ENCODE measurements at regions not wholly inside any gene's neighbourhood (a gene's known extent, or its start where the extent isn't known, plus 50 kb on each side); places are given as distances from the start of the nearest gene placed in this dataset.

- no peak for DNase-seq (ENCODE audit: extremely low read depth, insufficient read length)
- no peak for TF ChIP-seq CTCF (IDR thresholded peaks at IDR 0.05; ENCODE audit: insufficient read depth, low read length, poor library complexity, severe bottlenecking)
- no peaks in the 10 kb centered on the region for H3K36me3 ChIP-seq (ENCODE audit: control insufficient read depth, insufficient read depth, low read length)
- no peak overlapping the region for H3K4me3 ChIP-seq (replicated peaks; ENCODE audit: low read depth, low read length)
- H3K27me3 ChIP-seq (replicated peaks; ENCODE audit: control insufficient read depth, insufficient read depth, low read length) = no peaks in the 10 kb centered on the region
Observed at GRCh38 chr4:100295792-100296191, 105.5 kb upstream of the DDIT4L start.

- DNase-seq (ENCODE audit: extremely low read depth, insufficient read length) = no peak
- H3K27me3 ChIP-seq (replicated peaks; ENCODE audit: control insufficient read depth, insufficient read depth, low read length) = no peaks in the 10 kb centered on the region
- TF ChIP-seq CTCF (IDR thresholded peaks at IDR 0.05; ENCODE audit: insufficient read depth, low read length, poor library complexity, severe bottlenecking) = no peak
- no peak overlapping the region for H3K4me3 ChIP-seq (replicated peaks; ENCODE audit: low read depth, low read length)
- no peaks in the 10 kb centered on the region for H3K36me3 ChIP-seq (ENCODE audit: control insufficient read depth, insufficient read depth, low read length)
Observed at GRCh38 chr4:100294356-100294755, 104.1 kb upstream of the DDIT4L start.

- no peak for TF ChIP-seq CTCF (IDR thresholded peaks at IDR 0.05; ENCODE audit: insufficient read depth, low read length, poor library complexity, severe bottlenecking)
- no peak for DNase-seq (ENCODE audit: extremely low read depth, insufficient read length)
- no peak overlapping the region for H3K4me3 ChIP-seq (replicated peaks; ENCODE audit: low read depth, low read length)
- no peaks in the 10 kb centered on the region for H3K36me3 ChIP-seq (ENCODE audit: control insufficient read depth, insufficient read depth, low read length)
- H3K27me3 ChIP-seq (replicated peaks; ENCODE audit: control insufficient read depth, insufficient read depth, low read length) = no peaks in the 10 kb centered on the region
Observed at GRCh38 chr4:100290585-100290984, 100.3 kb upstream of the DDIT4L start.

GRCh38 chr4:100289946-100290345, 99.7 kb upstream of the DDIT4L start:
- H3K36me3 ChIP-seq (ENCODE audit: control insufficient read depth, insufficient read depth, low read length) = no peaks in the 10 kb centered on the region
- TF ChIP-seq CTCF (IDR thresholded peaks at IDR 0.05; ENCODE audit: insufficient read depth, low read length, poor library complexity, severe bottlenecking) = no peak
- H3K4me3 ChIP-seq (replicated peaks; ENCODE audit: low read depth, low read length) = no peak overlapping the region
- DNase-seq (ENCODE audit: extremely low read depth, insufficient read length) = no peak
- no peaks in the 10 kb centered on the region for H3K27me3 ChIP-seq (replicated peaks; ENCODE audit: control insufficient read depth, insufficient read depth, low read length)

GRCh38 chr4:100289530-100289888, 99.2 kb upstream of the DDIT4L start:
- DNase-seq (ENCODE audit: extremely low read depth, insufficient read length) = no peak

More at GRCh38 chr4:100289530-100289888, 99.2 kb upstream of the DDIT4L start:
- no peak for TF ChIP-seq CTCF (IDR thresholded peaks at IDR 0.05; ENCODE audit: insufficient read depth, low read length, poor library complexity, severe bottlenecking)
- Histone ChIP-seq H3K4me3 (replicated peaks; ENCODE audit: low read depth, low read length) (no peak overlapping the region), H3K36me3 (ENCODE audit: control insufficient read depth, insufficient read depth, low read length) (no peaks in the 10 kb centered on the region), H3K27me3 (replicated peaks; ENCODE audit: control insufficient read depth, insufficient read depth, low read length) (no peaks in the 10 kb centered on the region)

Data from GM06990 (cell line).